Embryonic facial prominence (tissue), 1 donor: ENCODE measurements at regions not wholly inside any gene's neighbourhood (a gene's known extent, or its start where the extent isn't known, plus 50 kb on each side); places are given as distances from the start of the nearest gene placed in this dataset.

Source experiments
- DNase-seq: peaks from one replicate; pipeline ENCODE4 v3.0.0-alpha.2; 2016; ENCODE audit errors: extremely low spot score

DNA sequence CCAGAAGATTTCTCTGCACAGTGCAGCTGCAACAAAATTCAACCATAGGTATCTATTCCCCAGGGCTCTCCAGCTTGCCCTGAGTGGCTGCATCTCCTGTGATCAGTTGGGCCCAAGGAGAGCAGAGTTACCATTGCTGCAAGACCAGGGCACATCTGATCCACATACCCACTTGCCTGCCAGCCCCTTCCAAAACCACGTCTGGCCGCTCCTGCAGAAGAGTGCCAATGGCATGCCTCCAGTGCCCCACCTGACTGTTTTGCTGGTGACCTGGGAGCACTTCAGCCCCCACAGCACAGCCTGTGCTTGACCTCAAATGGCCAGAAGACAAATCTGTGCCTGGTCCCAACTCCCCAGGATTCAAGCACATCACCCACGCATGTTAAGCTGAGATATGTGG lies 526.1 kb upstream of the GBE1 start:
- no peak for DNase-seq

DNA sequence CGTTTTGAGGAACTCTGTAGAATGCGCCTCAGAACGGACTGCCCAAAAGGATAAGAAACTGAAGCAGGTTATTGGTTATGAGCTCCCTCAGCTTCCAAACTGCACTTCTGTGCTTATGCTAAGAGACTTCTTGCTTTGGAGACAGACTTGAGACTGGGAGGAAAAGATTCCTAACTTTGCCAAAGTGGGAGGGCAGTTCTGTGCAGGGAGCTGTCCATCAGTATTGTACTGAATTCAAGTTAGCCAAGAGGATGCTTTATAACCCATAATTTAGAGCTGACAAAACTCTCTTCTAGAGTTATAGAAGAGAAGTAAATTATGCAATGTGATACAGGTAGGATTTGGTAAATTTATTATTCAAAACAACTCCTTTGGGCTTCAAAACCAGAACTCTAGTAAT lies 519.8 kb upstream of the GBE1 start:
- no peak for DNase-seq

DNA sequence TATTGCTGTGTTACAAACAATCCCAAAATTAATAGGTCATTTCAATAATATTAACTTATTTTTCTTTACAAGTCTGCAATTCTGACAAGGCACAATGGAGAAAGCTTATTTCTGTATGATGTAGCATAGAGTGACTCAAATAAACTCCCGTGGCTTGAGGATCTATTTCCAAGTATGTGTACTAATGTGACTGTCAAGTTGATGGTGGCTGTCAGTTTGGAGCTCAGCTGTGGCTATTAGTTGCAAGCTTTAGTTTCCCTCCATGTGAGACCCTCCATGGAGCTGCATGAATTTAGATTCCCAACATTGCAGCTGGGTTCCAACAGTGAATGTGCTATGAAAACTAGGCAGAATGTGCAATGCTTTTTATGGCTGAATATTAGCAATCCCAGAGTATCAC lies 515.5 kb upstream of the GBE1 start:
- no peak for DNase-seq

DNA sequence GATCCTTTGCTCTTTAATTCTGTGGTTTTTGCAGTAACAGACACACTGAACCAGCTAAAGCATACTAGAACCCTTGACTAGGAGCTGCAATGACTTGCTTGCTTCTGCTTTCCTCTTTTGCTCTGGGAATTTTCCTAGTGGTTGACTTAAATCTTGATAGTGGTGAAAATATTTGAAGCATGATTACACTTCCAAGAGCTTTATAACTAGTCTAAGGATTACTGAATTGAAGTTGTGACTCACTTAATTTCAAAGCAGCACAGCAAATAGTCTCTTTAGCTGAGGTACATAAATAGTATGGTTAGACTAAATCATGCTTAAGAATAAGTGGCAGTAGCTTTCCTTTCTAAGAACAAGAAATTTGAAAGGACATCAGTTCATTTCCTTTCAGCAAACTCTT lies 513.5 kb upstream of the GBE1 start:
- no peak for DNase-seq

DNA sequence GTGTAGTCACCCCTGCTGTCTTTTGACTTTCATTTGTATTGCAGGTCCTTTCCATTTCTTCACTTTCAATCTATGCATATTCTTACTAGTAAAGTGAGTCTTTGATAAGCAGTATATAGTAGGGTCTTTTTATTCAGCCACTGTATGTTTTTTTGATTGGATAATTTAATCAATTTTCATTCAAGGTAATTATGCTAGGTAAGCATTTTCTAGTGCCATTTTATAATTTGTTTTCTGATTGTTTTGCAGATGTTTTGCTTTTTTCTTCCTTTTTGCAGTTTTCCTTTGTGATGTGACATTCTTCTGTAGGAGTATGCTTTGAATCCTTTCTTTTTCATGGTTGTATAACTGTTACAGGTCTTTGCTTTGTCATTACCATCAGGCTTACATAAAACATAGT lies 504.3 kb upstream of the GBE1 start:
- no peak for DNase-seq

DNA sequence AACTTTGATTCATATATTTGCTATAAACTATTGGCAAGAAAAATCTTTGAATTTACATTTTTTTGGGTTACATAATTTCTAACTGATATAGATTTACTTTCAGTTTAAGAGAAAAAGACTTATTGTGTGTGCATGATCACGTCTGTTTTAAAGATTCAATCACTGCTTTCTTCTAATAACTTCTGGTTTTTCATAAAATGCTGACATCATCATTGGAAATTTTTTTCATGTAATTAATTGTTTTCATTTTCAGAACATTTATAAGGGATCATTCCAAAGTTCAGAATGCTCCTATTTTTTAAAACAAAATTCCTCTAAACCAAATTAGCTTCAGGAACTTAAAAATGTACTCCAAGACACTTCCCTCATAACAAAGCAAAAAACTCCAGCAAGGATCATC lies 500.7 kb upstream of the GBE1 start:
- no peak for DNase-seq

DNA sequence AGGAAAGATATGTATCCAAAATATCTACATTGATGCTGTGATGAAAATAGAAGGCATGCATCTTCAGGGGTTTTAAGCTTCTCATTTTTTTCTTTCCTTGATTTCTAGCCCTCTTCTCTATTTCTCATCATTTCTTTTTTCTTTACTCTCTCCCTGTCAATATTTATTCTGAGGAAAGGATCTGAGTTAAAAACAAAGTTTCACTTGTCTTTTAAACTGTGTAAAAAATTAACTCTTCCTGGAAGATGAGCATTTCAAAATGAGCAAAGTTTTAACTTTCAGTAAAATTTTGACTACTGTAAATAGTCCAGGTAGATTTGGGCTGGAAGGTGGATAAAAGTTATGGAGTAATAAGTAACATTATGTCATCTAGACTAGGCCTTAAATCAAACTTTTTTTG lies 500.2 kb upstream of the GBE1 start:
- no peak for DNase-seq

DNA sequence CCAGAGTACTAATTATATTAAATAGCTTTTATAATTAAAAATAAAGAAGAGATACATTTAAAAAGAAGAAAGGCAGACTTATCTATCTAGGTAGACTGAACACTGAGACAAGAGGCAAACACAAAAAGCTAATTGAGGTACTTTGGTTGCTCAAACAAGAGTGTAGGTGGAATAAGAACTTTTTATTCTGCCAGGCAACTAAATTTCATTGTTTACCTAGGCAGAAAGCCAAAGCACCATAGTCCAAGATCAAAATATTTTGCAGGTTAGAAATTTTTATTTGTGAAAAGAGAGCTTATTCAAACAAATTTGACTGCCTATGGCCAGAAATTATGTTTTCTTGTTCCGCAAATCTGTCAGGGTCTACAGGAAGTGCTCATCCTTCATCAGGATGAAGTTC lies 499.6 kb upstream of the GBE1 start:
- DNase-seq: no peak

DNA sequence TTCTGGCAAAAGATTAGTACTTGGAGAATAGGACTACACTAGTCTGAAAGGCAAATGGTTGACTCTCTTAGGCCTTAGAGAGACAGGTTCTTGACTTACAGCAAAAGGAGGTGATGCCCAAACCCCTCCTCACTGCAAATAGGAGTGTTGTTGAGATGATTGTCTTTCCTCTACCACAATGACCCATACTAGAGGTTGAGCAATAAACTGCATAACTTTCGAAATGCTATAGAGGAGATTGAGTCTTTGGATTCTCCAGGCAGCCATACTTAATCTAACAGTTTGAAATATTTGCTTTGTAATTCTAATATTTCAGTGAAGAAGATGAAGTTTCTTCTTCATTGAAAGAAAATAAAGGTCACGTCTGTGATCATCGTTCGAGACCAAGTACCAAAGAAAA lies 498.5 kb upstream of the GBE1 start:
- DNase-seq: no peak

DNA sequence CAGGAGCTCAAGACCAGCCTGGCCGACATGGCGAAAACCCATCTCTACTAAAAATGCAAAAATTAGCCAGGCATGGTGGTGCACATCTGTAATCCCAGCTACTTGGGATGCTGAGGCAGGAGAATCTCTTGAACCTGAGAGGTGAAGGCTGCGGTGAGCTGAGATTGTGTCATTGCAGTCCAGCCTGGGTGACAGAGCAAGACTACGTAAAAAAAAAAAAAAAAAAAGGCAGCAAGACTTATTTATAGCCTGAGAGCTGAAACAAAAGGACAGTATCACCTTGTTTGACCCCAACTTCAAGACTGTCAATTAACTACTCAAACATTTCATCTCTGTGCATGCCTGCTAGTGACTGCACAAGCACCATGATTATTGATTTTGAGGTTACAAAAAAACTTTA lies 478.9 kb upstream of the GBE1 start:
- DNase-seq: no peak

DNA sequence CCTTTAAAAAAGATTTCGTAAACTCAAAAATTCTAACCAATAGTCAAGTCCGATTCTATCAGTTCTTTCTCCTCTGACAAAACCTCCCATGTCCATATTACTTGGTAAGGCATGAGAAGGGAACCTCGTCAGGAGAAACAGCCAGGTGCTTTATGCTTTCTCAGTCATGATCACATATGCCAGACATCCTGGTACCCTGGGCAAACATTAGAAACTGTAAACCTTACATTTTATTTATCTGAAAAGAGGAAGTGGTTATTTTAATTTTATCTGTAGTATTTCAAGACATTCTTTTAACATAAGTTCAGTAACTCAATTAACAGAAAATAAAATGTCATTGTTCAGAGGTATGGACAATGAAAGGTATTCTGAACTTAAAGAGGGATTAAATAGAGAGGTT lies 474.8 kb upstream of the GBE1 start:
- DNase-seq: no peak

DNA sequence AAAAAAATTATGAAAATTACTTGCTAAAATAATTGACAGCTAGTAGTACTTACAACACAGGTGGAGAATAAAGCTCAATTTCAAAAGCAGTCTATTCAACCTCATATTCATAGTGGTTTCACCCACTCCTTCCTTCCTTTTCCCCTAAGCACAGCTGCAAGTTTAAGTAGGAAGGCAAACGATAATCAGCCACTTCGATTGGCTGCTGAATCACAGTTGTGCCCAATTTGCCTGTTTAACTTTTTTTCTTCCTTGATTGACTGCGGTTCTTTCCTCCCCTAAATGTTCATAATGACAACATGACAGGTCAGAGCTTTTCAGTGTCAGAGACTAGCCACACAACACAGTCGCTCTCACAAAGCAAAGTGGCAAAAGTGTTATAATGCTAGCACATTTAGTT lies 468.0 kb upstream of the GBE1 start:
- DNase-seq: no peak

DNA sequence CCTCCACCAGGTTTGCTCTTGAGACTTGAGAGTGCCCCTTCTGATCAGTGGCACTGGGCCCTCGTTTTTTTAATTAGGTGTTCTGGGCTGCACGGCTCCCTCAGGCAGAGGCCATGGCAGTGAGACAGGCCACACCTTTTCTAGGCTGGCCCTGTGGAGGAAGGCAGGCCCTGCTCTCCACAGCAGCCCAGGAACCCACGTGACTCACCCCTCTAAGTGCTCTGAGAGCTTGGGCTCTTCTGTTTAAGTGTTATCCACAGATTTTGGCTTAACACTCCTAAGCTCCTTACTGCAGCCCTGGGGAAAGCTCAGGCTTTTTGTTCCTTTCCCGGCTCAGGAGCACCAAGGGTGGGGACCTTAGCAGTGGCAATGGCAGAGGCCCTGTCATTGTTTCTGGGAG lies 463.2 kb upstream of the GBE1 start:
- no peak for DNase-seq

DNA sequence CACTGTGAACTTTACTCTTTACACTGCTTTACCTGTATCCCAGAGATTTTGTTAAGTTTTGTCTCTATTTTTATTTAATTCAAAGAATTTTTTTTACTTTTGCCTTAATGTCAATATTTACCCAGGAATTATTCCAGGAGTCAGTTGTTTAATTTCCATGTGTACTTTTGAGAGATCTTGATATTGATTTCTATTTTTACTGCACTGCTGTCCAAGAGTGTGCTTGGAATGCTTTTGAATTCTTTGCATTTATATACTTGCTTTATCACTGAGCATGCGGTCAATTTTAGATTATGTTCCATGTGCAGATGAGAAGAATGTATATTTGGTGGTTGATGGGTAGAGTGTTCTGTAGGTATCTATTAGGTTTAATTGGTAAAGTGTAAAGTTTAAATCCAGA lies 461.0 kb upstream of the GBE1 start:
- no peak for DNase-seq

DNA sequence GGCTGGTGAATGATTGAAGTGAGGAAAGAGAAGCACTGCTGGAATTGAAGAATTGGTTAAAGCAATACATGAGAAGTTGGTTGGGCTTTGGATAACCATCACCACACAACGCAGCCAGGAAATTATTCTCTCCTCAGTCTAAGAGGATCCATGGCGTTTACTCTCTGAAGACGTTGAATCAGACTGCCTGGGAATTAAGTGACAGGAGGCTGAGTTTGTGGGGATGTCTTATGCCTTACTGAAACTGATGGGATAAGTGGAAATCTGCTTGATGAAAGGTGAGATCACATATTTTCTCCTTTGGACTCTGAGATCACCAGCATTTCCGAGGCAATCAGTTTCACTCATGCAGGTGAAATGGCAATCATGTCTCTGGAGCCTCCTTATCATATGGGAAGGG lies 456.1 kb upstream of the GBE1 start:
- no peak for DNase-seq

DNA sequence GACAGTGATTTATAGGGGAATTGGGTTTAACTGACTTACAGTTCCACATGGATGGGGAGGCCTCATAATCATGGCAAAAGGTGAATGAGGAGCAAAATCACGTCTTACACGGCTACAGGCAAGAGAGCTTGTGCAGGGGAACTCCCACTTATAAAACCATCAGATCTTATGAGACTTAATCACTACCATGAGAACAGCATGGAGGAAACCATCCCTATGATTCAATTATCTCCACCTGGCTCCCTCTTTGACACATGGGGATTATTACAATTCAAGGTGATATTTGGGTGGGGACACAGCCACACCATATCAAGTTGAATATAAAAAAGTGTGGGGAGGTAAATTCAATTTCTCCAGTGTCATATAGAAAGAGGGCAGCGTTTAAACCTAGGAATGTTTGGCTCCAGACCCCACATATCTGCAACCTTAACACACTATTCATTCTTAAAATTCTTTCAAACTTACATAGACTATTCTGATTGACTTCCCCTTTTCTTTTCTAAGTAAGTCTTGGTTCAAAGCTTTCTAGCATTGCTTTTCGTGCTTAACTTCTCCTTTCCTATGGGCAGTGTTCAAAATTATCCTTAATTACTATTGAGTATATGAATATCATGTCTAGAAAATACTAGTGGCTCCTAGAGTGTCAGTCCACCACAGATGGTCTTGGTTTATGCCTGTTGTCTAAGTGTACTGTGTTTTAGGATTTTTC lies 446.7 kb upstream of the GBE1 start:
- no peak for DNase-seq

DNA sequence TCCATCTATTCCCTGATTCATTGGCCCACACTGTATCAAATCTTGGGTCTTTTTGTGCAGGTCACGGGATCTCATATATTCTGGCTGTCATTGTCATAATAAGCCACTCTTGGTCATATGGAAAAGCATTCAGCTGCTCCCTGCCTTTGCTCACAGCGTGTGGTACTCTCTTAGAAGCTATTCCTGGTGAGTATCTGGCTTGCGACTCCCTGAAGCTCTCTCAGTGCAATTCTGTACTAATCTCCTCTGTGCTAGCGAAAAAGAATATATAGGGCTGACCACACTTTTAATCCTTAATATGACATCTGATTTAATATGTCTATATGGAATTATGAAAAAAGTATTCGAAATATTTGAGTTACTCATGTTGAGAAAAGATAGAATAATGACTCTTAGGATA lies 440.8 kb upstream of the GBE1 start:
- no peak for DNase-seq

DNA sequence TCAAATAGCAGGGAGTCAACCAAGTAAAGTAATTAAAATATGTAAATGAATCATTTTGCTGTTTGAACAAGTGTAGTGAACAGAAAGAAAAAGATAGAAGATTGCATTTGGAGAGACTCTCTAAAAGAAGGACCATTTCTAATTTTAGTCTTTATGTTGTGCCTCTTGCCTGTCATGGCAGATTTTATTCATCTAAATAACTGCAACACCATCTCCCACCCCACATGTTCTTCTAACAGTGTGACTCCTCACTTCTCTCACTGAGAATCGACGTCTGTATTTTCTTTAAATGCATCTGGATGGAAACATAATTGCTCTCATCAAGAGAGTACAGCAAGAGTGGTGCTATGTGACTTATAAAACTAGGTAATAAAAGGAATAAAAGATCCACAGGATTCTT lies 439.9 kb upstream of the GBE1 start:
- no peak for DNase-seq

DNA sequence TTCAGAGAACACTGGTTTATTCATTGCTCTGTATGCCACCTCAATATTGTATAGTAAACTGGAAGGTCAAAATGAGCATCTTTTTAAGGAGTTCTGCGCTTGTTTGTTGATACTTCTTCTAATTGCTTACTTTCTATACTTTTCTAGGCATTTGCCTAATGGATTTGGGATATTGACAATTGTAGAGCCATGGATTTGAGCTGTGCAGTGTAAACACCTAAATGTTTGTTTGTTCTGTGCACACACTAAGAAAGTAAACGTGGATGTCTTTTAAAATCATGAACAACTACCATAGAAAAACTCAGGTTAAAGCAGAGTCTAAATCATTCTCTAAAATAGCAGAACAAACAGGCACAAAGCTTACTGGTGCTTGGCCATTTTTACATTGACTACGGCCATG lies 436.6 kb upstream of the GBE1 start:
- no peak for DNase-seq

DNA sequence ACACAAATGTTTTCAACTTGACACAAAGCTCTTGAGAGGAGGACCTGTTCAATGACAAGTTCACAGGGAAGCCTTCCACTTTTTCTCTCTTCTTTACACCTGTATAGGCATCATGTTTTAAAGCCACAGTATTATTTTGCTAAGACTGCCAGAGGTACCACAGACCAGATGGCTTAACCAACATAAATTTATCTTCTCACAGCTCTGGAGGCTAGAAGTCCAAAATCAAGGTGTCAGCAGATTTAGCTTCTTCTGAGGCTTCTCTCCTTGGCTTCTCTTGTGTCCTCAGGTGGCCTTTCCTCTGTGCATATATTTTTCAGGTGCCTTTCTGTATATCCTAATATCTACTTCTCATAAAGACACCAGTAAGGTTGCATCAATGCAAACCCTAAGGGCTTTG lies 435.2 kb upstream of the GBE1 start:
- DNase-seq: no peak

DNA sequence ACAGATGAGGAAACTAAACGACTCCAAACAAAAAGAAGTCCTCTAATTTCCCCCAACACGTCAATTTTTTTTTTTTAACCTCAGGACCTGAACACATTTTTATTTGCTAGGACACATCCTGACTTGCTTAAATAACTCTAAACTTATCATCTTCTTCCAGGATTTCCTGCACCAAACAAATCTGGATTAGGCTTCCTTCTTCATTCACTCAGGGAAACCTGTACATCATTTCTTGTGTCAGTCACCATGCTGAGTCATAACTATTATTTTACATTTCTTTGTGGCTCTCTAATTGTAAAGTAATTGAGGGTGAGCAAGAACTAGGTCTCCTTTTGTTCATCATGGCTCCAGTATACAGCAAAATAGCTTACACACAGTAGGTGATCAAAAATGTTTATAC lies 433.4 kb upstream of the GBE1 start:
- DNase-seq: no peak

DNA sequence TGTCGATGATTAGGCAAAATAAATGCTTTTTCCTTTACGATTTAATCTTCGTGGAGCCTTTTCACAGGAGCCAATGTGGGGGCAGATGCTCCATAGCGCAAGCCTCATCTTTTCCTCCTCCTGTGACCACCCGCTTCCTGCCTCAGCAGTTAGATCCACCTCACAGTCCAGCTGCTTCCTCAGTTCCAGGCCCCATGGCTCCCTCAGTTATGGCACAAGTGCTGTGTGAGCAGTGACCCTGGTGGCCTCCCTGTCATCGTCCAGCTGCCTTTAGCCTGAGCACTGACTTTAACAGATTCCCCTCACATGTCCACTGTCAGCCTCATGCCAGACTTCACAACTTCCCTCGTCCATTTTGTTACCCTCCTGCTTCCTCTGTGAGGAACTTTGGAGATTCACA lies 424.6 kb upstream of the GBE1 start:
- DNase-seq: no peak

DNA sequence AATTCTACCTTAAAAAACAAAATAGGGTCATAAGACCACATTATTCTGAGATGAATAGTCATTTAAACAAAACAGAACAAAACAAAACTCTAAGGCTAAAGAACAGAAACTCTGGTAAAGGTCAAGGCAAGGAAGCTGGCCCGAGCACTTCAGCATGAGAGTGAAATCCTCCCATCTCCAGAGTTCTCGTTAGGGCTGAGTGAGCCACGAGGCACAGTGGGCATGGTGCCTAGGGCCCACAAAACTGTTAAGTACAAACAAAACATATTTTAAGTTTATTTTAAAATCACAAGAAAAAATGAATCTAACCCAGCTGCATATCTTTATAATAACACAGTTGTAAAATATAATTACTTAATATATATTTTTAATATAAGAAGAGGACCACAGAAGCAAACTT lies 417.8 kb upstream of the GBE1 start:
- DNase-seq: no peak

DNA sequence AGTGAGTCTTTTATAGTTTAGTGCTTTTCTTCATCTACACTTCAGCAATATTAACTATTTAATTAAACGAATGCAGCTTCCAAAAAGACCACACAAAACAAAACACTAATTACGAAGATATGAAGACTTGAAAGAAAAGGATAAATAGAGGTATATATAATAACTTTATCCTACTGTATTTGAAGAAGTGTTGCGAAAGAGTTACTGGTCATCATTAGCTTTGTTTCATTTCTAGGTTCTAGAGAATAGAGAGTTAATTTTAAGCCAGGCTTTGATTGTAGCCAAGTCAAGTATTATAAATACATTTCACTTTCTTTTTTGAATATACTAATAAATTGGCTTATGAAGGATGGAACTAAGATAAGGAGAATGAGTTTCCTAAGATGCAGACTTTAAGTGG lies 416.8 kb upstream of the GBE1 start:
- no peak for DNase-seq

DNA sequence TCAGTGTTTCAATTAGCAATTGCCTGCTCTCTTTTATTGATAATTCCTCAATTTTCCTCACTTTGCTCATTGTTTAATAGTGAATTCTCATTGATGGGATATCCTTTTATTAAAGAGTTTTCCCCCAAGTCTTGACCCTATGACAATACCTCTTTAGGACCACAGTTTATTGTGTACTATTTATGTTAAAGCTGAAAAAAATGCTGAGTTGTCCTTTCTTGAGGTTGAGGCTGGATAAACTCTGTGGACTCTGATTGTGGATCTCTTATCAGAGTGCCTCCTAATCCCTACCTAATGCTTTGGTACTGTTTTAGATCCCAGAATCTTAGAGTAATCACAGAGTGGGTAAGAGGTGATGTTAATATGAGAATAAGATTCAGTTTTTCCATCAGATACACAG lies 416.3 kb upstream of the GBE1 start:
- DNase-seq: no peak
